Liver (tissue), 8 donors: ENCODE measurements at regions not wholly inside any gene's neighbourhood (a gene's known extent, or its start where the extent isn't known, plus 50 kb on each side); places are given as distances from the start of the nearest gene placed in this dataset.

Source experiments
- DNase-seq: peaks from one replicate; pipeline ENCODE4 v3.0.0-alpha.2; 2017; ENCODE audit warnings: low spot score
- H3K27ac ChIP-seq, 2 donors: one replicate each; pipeline ENCODE4 v1.7.0; 2013; ENCODE audit warnings: inconsistent platforms in 2 of 2, low read length in 2 of 2, control low read depth in 1 of 2, low read depth in 1 of 2, mild to moderate bottlenecking in 1 of 2
- H3K27me3 ChIP-seq, 4 donors: one replicate each; pipeline versions ENCODE4 v1.6.1 to v1.7.0; 2013; ENCODE audit warnings: low read length in 3 of 4, inconsistent platforms in 1 of 4, mild to moderate bottlenecking in 1 of 4, moderate library complexity in 1 of 4; ENCODE audit not compliant: control insufficient read depth in 4 of 4, insufficient read depth in 4 of 4
- H3K36me3 ChIP-seq, 4 donors: one replicate each; pipeline versions ENCODE4 v1.6.1 to v1.7.0; 2013; ENCODE audit warnings: low read length in 3 of 4, mild to moderate bottlenecking in 3 of 4, low read depth in 1 of 4, moderate library complexity in 1 of 4; ENCODE audit not compliant: control insufficient read depth in 4 of 4, insufficient read depth in 3 of 4
- H3K4me1 ChIP-seq, 4 donors: one replicate each; pipeline versions ENCODE4 v1.6.1 to v1.7.0; 2013; ENCODE audit warnings: low read length in 3 of 4, mild to moderate bottlenecking in 3 of 4, moderate library complexity in 1 of 4; ENCODE audit not compliant: control insufficient read depth in 4 of 4, insufficient read depth in 4 of 4
- H3K4me3 ChIP-seq, 3 donors: one replicate each; pipeline versions ENCODE4 v1.6.1 to v1.7.0; 2013; ENCODE audit warnings: low read length in 3 of 3, control low read depth in 1 of 3, low read depth in 1 of 3, mild to moderate bottlenecking in 1 of 3
- H3K9ac ChIP-seq, 2 donors: one replicate each; pipeline ENCODE4 v1.7.0; 2013; ENCODE audit warnings: low read length in 2 of 2, mild to moderate bottlenecking in 2 of 2, moderate library complexity in 2 of 2, control low read depth in 1 of 2, low read depth in 1 of 2
- H3K9me3 ChIP-seq, 4 donors: one replicate each; pipeline versions ENCODE4 v1.6.1 to v1.7.0; 2013; ENCODE audit warnings: low read length in 3 of 4; ENCODE audit not compliant: control insufficient read depth in 4 of 4
- ATF3 ChIP-seq: IDR thresholded peaks from 2 replicates; pipeline ENCODE4 v1.6.1; 2016; ENCODE audit warnings: antibody characterized with exemption
- CTCF ChIP-seq: fragments of 150-350 bp; IDR thresholded peaks from 2 replicates; pipeline ENCODE4 v1.5.1; 2017; ENCODE audit warnings: improper control_type of control experiment, low read depth, low read length; ENCODE audit not compliant: missing input control
- EGR1 ChIP-seq, 2 donors: IDR thresholded peaks; 2 replicates each; pipeline ENCODE4 v1.6.1; 2016 to 2018; ENCODE audit warnings: antibody characterized with exemption in 2 of 2, low read depth in 2 of 2
- FOXA1 ChIP-seq: IDR thresholded peaks from 2 replicates; pipeline ENCODE4 v1.6.1; 2016; ENCODE audit warnings: antibody characterized with exemption
- GABPA ChIP-seq, 2 donors: IDR thresholded peaks in 1 of 2; conservative IDR thresholded peaks in 1 of 2; 2 replicates each; pipeline ENCODE4 v1.6.1; 2016; ENCODE audit warnings: antibody characterized with exemption in 2 of 2, mild to moderate bottlenecking in 1 of 2, moderate library complexity in 1 of 2
- HNF4A ChIP-seq, 2 donors: conservative IDR thresholded peaks; 2 replicates each; pipeline ENCODE4 v1.6.1; 2016; ENCODE audit warnings: antibody characterized with exemption in 2 of 2, mild to moderate bottlenecking in 2 of 2
- HNF4G ChIP-seq: IDR thresholded peaks from 2 replicates; pipeline ENCODE4 v1.6.1; 2016; ENCODE audit warnings: antibody characterized with exemption
- JUND ChIP-seq, 2 donors: IDR thresholded peaks; 2 replicates each; pipeline ENCODE4 v1.6.1; 2016; ENCODE audit warnings: antibody characterized with exemption in 2 of 2
- NR2F2 ChIP-seq: IDR thresholded peaks from 2 replicates; pipeline ENCODE4 v1.6.1; 2016; ENCODE audit warnings: antibody characterized with exemption
- RAD21 ChIP-seq, 2 donors: IDR thresholded peaks; 2 replicates each; pipeline ENCODE4 v1.6.1; 2016; ENCODE audit warnings: antibody characterized with exemption in 2 of 2, mild to moderate bottlenecking in 2 of 2
- REST ChIP-seq: IDR thresholded peaks from 2 replicates; pipeline ENCODE4 v1.6.1; 2016; ENCODE audit warnings: antibody characterized with exemption, mild to moderate bottlenecking
- RXRA ChIP-seq, 2 donors: IDR thresholded peaks; 2 replicates each; pipeline ENCODE4 v1.6.1; 2017 to 2018; ENCODE audit warnings: antibody characterized with exemption in 2 of 2, mild to moderate bottlenecking in 1 of 2
- SP1 ChIP-seq: IDR thresholded peaks from 2 replicates; pipeline ENCODE4 v1.6.1; 2018; ENCODE audit warnings: antibody characterized with exemption, mild to moderate bottlenecking
- TAF1 ChIP-seq: conservative IDR thresholded peaks from 2 replicates; pipeline ENCODE4 v1.6.1; 2016; ENCODE audit warnings: antibody characterized with exemption, mild to moderate bottlenecking
- YY1 ChIP-seq: IDR thresholded peaks from 2 replicates; pipeline ENCODE4 v1.6.1; 2016; ENCODE audit warnings: antibody characterized with exemption, mild to moderate bottlenecking
- ZBTB33 ChIP-seq: IDR thresholded peaks from 2 replicates; pipeline ENCODE4 v1.6.1; 2016; ENCODE audit warnings: antibody characterized with exemption
- WGBS: extraction: QIAGEN DNeasy Blood & Tissue Kit; methylation state at CpG from one replicate; pipeline ENCODE4 v1.1.7; 2013; 5-methylcytosine and 5-hydroxymethylcytosine counted together
- TF ChIP-seq, protein P1 (sequence below): IDR thresholded peaks from 2 replicates; pipeline ENCODE4 v1.6.1; 2016; ENCODE audit warnings: antibody characterized with exemption
- donor health status: healthy.
- donor health status: healthy.
- donor health status: healthy.
- donor health status: healthy.
- donor health status: healthy.

- Histone ChIP-seq H3K4me1 (no peaks in the 10 kb centered on the region), H3K4me3 (no peak overlapping the region), H3K27me3 (no peaks in the 10 kb centered on the region), H3K9me3 (no peaks in the 10 kb centered on the region), H3K27ac (no peak overlapping the region), H3K36me3 (no peaks in the 10 kb centered on the region), H3K9ac (no peak overlapping the region)
- TF ChIP-seq, protein P1, sequence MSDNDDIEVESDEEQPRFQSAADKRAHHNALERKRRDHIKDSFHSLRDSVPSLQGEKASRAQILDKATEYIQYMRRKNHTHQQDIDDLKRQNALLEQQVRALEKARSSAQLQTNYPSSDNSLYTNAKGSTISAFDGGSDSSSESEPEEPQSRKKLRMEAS = no peak
- no peak for TF ChIP-seq TAF1
- TF ChIP-seq RXRA (IDR thresholded peaks at IDR 0.05) = no peak
- TF ChIP-seq FOXA1 = no peak
- TF ChIP-seq HNF4A (conservative IDR thresholded peaks at IDR 0.05) = no peak
- TF ChIP-seq NR2F2 = no peak
- no peak for TF ChIP-seq ZBTB33
- TF ChIP-seq SP1 = no peak
- no peak for DNase-seq
- WGBS = 87% methylated on average over 16 of the region's 16 CpGs
Observed at GRCh38 chr2:236658974-236659757, 89.5 kb downstream of the ACKR3 start.

GRCh38 chr2:236659758-236660150 lies 90.1 kb downstream of the ACKR3 start:
- H3K36me3 ChIP-seq = no peaks in the 10 kb centered on the region
- H3K27ac ChIP-seq = no peak overlapping the region
- 59% methylated on average over 5 of the region's 5 CpGs for WGBS
- TF ChIP-seq HNF4A (conservative IDR thresholded peaks at IDR 0.05) (no peak), ATF3 (no peak), REST (no peak), RAD21 (IDR thresholded peaks at IDR 0.05) (no peak), SP1 (no peak), JUND (IDR thresholded peaks at IDR 0.05) (no peak), RXRA (IDR thresholded peaks at IDR 0.05) (no peak), GABPA (IDR thresholded peaks at IDR 0.05 in 1 of 2, conservative IDR thresholded peaks at IDR 0.05 in 1 of 2) (no peak), ZBTB33 (no peak), HNF4G (no peak), YY1 (no peak), CTCF (no peak), NR2F2 (no peak), TAF1 (no peak), EGR1 (IDR thresholded peaks at IDR 0.05; ENCODE audit: low read depth in 2 of 2) (no peak)
- TF ChIP-seq, protein P1 = no peak
- no peaks in the 10 kb centered on the region for H3K4me1 ChIP-seq
- no peak for DNase-seq
- no peak overlapping the region for H3K9ac ChIP-seq
- H3K4me3 ChIP-seq = no peak overlapping the region
- no peaks in the 10 kb centered on the region for H3K9me3 ChIP-seq
- H3K27me3 ChIP-seq = no peaks in the 10 kb centered on the region
